Panc1 (cell line): ENCODE measurements at regions not wholly inside any gene's neighbourhood (a gene's known extent, or its start where the extent isn't known, plus 50 kb on each side); places are given as distances from the start of the nearest gene placed in this dataset.

ENCODE experiments used
- CTCF ChIP-seq: fragments of 450-650 bp; IDR thresholded peaks from 2 replicates; pipeline ENCODE4 v1.5.1; 2017; ENCODE audit warnings: mild to moderate bottlenecking
- POLR2AphosphoS5 ChIP-seq: IDR thresholded peaks from 2 replicates; pipeline ENCODE4 v1.6.1; 2012; ENCODE audit warnings: mild to moderate bottlenecking, low read depth, low read length, moderate library complexity
- TCF7L2 ChIP-seq: IDR thresholded peaks from 2 replicates; pipeline ENCODE4 v1.6.1; 2011; ENCODE audit warnings: mild to moderate bottlenecking, low read depth, low read length, inconsistent platforms

GRCh38 chr15:98080791-98081190 is 120.3 kb downstream of the ARRDC4 start:
- no peak for TF ChIP-seq CTCF
- no peak for TF ChIP-seq TCF7L2
- no peak for TF ChIP-seq POLR2AphosphoS5
